ENCODE measurements at regions not wholly inside any gene's neighbourhood (a gene's known extent, or its start where the extent isn't known, plus 50 kb on each side); places are given as distances from the start of the nearest gene placed in this dataset.

DNA sequence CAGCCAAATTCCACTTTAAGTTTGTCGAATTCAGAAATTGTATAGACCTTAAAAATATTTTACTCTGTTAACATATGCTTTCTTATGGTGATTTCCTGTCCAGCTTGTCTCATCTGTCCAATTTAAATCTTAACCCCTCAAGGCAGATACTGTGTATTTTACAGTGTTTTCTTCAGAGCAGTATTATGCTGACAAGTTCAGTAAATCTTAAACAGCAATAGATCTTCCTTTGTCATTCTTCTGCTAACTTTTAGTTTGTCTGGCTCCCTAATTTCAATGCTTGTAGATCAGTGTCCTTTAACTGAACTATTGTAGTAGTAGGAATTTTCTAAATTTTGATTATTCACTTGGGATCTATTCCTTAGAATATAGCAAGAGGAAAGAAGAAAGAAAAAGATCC, 52.8 kb upstream of the MEIS1 start:
- no peak for DNase-seq (ENCODE audit: low spot score)

DNA sequence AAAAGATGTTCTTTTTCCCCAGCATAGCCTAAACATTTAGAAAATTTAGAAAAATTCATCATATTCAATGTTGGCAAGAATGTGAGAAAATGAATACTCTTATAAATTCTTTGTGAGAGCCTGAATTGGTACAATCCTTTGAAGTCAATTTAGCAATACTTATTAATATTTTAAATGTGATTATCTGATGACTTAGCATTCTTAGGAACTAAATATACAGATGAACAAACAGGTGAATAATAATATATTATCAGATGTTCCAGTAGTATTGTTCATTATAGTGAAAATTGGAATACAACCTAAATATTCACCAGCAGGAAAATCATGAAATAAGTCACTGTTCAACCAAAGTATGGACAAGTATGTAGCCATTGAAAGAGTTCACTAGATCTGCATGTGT, 55.5 kb upstream of the MEIS1 start:
- no peak for DNase-seq (ENCODE audit: low spot score)

- no peak for DNase-seq (ENCODE audit: low spot score)
Observed at GRCh38 chr2:66377832-66378231, 57.1 kb upstream of the MEIS1 start.

GRCh38 chr2:66370824-66371223, 64.1 kb upstream of the MEIS1 start:
- no peak for DNase-seq (ENCODE audit: low spot score)

DNA sequence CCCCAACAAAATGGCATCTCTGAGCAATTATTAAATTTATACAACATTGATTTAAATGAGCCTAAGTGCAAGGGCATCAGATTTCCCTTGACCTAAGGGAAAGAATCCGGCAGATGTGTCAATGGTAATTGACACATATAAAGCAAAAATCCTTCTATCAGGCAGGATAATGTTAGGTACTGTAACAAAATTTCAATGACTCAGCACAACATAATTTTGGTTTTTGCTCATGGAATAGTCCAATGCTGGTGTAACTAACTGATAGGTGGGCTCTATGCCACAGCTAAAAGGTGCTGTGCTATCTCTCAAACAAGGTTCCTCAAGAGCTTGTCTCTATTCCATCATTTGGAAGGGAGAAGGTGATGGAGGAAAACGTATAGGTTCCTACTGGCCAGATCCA, 68.3 kb upstream of the MEIS1 start:
- no peak for DNase-seq (ENCODE audit: low spot score)

GRCh38 chr2:66364495-66365333, 70.2 kb upstream of the MEIS1 start:
- DNase-seq (ENCODE audit: low spot score) = no peak

DNA sequence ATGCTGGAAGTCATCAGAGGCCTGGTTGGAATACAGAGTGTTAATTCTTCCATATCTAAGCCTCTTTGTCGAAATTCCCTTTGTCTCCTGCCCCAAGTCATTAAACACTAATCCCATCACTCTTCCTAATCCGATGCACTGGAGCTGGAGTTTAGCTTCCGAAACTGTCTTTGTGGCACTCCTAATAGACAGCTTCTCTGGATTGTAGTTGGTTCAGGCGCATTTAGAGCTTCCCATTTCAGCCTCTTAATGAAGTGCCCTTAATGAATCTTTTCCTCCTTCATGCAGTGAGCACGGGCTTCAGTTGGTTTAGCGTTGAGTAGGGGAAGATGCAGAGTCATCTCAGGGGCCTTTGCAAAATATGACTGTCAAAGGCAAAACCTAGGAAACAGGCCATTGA, 72.2 kb upstream of the MEIS1 start:
- no peak for DNase-seq (ENCODE audit: low spot score)

GRCh38 chr2:66346231-66346664, 88.7 kb upstream of the MEIS1 start:
- no peak for DNase-seq (ENCODE audit: low spot score)

- DNase-seq (ENCODE audit: low spot score) = no peak
Observed at GRCh38 chr2:66344087-66344663, 90.8 kb upstream of the MEIS1 start.

DNA sequence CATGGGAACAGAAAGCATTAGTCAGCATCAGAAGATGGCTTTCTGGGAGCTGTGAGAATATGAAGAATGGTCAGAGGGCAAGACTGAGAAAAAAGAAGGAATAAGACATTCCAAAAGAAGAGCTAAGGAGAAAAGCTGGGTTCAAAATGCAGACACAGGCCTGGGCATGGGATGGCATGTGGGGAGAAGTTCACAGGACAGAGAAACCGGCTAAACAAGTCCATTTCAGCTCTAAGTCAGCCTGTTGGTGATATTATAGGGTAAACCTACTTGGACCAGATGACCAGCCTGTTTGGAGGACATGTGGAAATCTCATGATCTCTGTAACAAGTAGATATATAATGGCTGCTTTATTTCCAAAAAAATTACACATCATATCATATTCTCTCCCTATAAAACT, 91.7 kb upstream of the MEIS1 start:
- DNase-seq (ENCODE audit: low spot score) = no peak

DNA sequence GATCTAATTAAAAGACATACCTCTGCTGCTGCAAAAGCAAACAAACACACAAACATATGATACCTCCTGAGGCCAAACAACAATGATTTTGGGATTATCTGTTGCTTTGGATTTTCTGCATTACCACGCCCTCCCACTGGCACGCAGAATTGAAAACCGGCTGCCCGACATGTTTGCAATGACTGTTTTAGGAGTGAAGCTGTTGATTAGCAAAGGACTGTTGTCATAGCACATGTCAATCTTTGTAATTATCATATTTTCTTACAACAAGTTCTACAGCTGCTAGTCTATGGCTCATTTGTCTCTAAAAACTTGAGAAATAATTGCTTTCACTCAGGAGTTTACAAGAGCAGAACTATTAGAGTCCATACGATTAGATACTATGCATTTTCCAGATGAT, 94.4 kb upstream of the MEIS1 start:
- DNase-seq (ENCODE audit: low spot score) = no peak

- no peak for DNase-seq (ENCODE audit: low spot score)
Observed at GRCh38 chr2:66334237-66335029, 100.5 kb upstream of the MEIS1 start.

- DNase-seq (ENCODE audit: low spot score) = no peak
Observed at GRCh38 chr2:66331176-66331575, 103.7 kb upstream of the MEIS1 start.

DNA sequence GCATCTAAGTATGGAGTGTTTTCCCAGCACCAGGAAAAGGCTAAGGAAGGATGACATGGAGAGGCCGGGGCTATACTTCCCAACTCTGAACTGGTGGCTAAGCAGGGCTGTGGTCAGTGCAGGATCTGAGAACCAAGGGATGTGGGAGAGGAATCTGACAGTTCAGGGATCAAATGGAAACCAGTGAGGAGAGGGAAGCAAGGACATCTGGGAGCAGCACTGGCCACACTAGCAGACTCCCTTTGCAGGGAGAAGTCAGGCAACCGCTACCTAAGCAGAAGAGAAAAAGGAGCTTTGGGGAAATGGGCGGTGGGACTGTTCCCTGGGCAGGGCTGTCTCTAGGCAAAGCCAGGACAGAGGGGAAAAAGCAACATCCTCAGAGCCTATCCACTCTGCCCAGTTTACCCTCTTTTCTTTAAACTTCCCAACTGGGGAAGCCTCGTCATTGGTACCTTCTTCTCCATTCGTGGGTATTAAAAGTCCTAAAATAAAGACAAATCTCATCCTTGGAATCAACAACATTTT, 105.8 kb upstream of the MEIS1 start:
- DNase-seq (ENCODE audit: low spot score) = no peak

GRCh38 chr2:66327066-66327740, 107.7 kb upstream of the MEIS1 start:
- DNase-seq (ENCODE audit: low spot score) = no peak

GRCh38 chr2:66324909-66325528, 109.9 kb upstream of the MEIS1 start:
- DNase-seq (ENCODE audit: low spot score) = no peak

DNA sequence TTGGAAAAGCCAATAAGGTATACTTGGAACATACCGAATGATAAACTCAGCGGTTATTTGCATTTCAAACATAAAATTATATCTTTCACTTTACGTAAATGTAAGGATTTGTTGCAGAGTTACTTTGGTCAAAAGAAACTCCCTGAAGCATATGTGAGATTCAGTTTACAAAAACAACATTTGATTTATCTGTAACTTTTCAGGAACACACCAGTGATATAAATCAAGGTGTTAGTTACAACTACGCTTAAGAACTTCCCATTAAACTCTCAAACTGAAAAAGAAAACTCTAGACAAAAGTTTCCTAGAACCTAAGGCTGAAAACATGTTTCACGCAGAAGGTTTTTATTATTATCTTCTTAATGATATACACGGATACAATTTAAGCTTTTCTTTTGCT, 110.6 kb upstream of the MEIS1 start:
- DNase-seq (ENCODE audit: low spot score) = no peak

DNA sequence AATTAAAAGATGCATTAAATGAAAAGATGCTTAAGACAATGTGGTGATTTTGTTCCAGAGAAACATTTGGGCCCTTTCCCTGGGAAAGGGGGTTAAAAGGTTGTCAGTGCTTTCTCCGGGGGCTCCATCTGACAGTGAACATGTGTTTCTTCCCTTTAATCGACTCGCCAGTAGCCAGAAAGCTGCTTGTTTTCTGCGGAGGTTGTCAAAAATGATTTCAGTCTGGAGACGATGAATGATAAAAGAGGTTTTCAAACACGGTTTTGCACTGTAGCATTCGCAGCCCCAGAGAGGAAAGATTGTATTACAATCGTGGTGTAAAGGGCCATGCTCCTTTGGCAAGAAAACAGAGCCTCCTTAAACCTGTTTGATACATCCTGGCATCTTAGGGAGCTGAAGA, 111.5 kb upstream of the MEIS1 start:
- no peak for DNase-seq (ENCODE audit: low spot score)

DNA sequence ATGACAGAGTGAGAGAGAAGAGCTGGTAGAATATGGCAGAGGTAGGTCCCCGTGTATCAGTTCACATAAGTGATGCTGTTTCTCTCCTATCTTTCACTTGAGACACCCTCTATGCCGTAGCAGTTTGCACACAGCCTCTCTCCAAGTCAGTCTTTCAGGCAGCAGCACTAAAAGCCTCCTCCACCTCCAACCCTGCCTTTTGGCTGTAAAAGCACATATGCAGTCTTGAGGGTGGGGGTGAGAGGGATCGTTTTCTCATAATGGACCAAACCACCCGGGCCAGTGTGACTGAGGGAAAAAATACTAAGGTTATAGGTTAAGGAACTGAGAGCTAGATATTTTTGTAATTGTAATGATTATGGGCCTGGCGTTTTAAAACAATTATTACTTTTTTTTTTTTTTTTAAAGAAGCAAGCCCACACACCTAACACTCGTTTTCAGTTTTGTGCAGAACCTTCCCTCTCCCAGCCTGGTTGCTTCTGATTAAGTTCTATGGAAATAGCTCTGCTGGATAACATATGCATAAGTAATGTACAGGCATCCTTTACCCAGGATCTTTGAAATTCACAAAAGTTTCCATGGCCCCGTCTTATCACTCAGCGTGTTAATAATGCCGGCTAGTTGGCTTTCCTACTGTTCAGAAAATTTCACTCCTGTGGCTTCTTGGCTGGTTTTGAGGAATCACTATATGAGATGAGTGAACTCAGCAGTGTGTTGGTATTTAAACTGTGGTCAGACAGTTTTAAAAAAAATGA, 112.2 kb upstream of the MEIS1 start:
- no peak for DNase-seq (ENCODE audit: low spot score)

DNA sequence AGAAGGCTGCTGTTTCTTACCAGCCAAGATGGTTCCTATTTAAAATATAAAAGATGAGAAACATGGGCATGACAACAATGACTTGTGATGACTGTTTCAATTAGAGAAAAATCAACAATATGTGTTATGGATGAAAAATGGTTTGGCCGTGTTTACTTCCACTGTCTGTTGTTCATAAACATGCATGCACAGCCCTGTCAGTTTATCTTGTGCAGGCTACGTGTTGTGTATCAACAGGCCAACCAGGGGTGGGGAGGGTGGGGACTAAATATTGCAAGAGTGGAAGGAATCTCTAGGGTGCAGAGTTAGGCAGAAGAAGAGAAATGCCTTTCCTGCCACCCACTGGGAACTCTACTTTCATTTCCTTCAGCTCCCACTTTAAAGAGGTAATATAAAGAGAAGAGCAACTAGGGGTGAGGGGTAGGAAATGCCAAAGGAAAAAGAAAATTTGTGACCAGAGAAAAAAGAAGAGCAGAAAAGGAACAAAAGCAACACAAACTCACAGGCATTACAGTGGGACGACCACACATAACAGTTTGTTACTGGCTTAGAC, 116.8 kb upstream of the MEIS1 start:
- no peak for DNase-seq (ENCODE audit: low spot score)
